Uterus (tissue), 2 donors: ENCODE measurements at regions not wholly inside any gene's neighbourhood (a gene's known extent, or its start where the extent isn't known, plus 50 kb on each side); places are given as distances from the start of the nearest gene placed in this dataset.

Experiments
- CTCF ChIP-seq, 4 experiments: fragments of 200-600 bp in 2 of 4; fragments of 450-650 bp in 2 of 4; sonication (generic) in 2 of 4; IDR thresholded peaks; one replicate each; pipeline ENCODE4 v1.5.1; 2016 to 2019; ENCODE audit warnings: antibody characterized with exemption in 4 of 4, mild to moderate bottlenecking in 2 of 4, moderate library complexity in 1 of 4
- POLR2A ChIP-seq, 2 donors: fragments of 450-650 bp; IDR thresholded peaks; one replicate each; pipeline ENCODE4 v1.6.1; 2016; ENCODE audit warnings: antibody characterized with exemption in 2 of 2, mild to moderate bottlenecking in 1 of 2, moderate library complexity in 1 of 2

GRCh38 chr9:29325894-29326293 is 1752.6 kb upstream of the C9orf72 start:
- TF ChIP-seq POLR2A (IDR thresholded peaks at IDR 0.05) (no peak), CTCF (IDR thresholded peaks at IDR 0.05) (no peak)
